H9 (cell line): ENCODE measurements at regions not wholly inside any gene's neighbourhood (a gene's known extent, or its start where the extent isn't known, plus 50 kb on each side); places are given as distances from the start of the nearest gene placed in this dataset.

Experiments used
- DNase-seq: peaks from one replicate; pipeline ENCODE4 v3.0.0-alpha.2; 2017
- H2AFZ ChIP-seq: one replicate; pipeline ENCODE4 v1.6.1; 2013; ENCODE audit warnings: mild to moderate bottlenecking, low read length, control low read depth, moderate library complexity
- H2AK5ac ChIP-seq: 2 replicates; pipeline ENCODE4 v1.6.1; 2013; ENCODE audit warnings: low read length, control low read depth, mixed read lengths; ENCODE audit not compliant: insufficient read length
- H2BK120ac ChIP-seq: one replicate; pipeline ENCODE4 v1.6.1; 2013; ENCODE audit warnings: low read depth, mild to moderate bottlenecking, low read length, control low read depth, inconsistent platforms; ENCODE audit not compliant: poor library complexity, severe bottlenecking
- H2BK12ac ChIP-seq: 2 replicates; pipeline ENCODE4 v1.6.1; 2013; ENCODE audit warnings: low read length, control low read depth, mixed read lengths, low read depth; ENCODE audit not compliant: insufficient read length
- H2BK15ac ChIP-seq: 2 replicates; pipeline ENCODE4 v1.6.1; 2013; ENCODE audit warnings: low read depth, low read length, control low read depth
- H2BK20ac ChIP-seq: one replicate; pipeline ENCODE4 v1.6.1; 2013; ENCODE audit warnings: low read depth, mild to moderate bottlenecking, low read length, control low read depth, inconsistent platforms; ENCODE audit not compliant: poor library complexity, severe bottlenecking
- H2BK5ac ChIP-seq: 2 replicates; pipeline ENCODE4 v1.6.1; 2013; ENCODE audit warnings: low read length, control low read depth, mixed read lengths; ENCODE audit not compliant: insufficient read length
- H3K14ac ChIP-seq: 2 replicates; pipeline ENCODE4 v1.6.1; 2013; ENCODE audit warnings: low read length, control low read depth; ENCODE audit not compliant: insufficient read depth
- H3K18ac ChIP-seq: 2 replicates; pipeline ENCODE4 v1.6.1; 2013; ENCODE audit warnings: low read depth, mild to moderate bottlenecking, mixed read lengths, low read length, control low read depth; ENCODE audit not compliant: insufficient read length
- H3K23ac ChIP-seq: 2 replicates; pipeline ENCODE4 v1.6.1; 2013; ENCODE audit warnings: low read length, control low read depth, mixed read lengths, low read depth; ENCODE audit not compliant: insufficient read length
- H3K23me2 ChIP-seq: 2 replicates; pipeline ENCODE4 v1.6.1; 2013; ENCODE audit warnings: low read depth, mild to moderate bottlenecking, mixed read lengths, low read length, control low read depth; ENCODE audit not compliant: insufficient read length, poor library complexity, severe bottlenecking
- H3K27ac ChIP-seq: 2 replicates; pipeline ENCODE4 v1.5.1; 2013; ENCODE audit warnings: low read length, control low read depth, mixed read lengths, low read depth; ENCODE audit not compliant: insufficient read length
- H3K27me3 ChIP-seq: 2 replicates; pipeline ENCODE4 v1.6.1; 2013; ENCODE audit warnings: low read length, control low read depth, inconsistent platforms; ENCODE audit not compliant: insufficient read depth
- H3K4ac ChIP-seq: 2 replicates; pipeline ENCODE4 v1.6.1; 2013; ENCODE audit warnings: low read depth, mild to moderate bottlenecking, control low read depth, inconsistent platforms, low read length, moderate library complexity
- H3K4me1 ChIP-seq: 2 replicates; pipeline ENCODE4 v1.6.1; 2013; ENCODE audit warnings: low read length, control low read depth, inconsistent platforms; ENCODE audit not compliant: insufficient read depth
- H3K4me2 ChIP-seq: 2 replicates; pipeline ENCODE4 v1.6.1; 2013; ENCODE audit warnings: low read length, control low read depth, mixed read lengths; ENCODE audit not compliant: insufficient read length, insufficient read depth
- H3K56ac ChIP-seq: 2 replicates; pipeline ENCODE4 v1.6.1; 2013; ENCODE audit warnings: low read depth, mild to moderate bottlenecking, mixed read lengths, low read length, control low read depth; ENCODE audit not compliant: insufficient read length
- H3K79me1 ChIP-seq: 2 replicates; pipeline ENCODE4 v1.6.1; 2013; ENCODE audit warnings: low read depth, mild to moderate bottlenecking, moderate library complexity, low read length, control low read depth, inconsistent platforms; ENCODE audit not compliant: insufficient read depth, poor library complexity, severe bottlenecking
- H3K79me2 ChIP-seq: 2 replicates; pipeline ENCODE4 v1.6.1; 2013; ENCODE audit warnings: low read length, control low read depth, inconsistent platforms; ENCODE audit not compliant: insufficient read depth
- H3K9ac ChIP-seq: 2 replicates; pipeline ENCODE4 v1.6.1; 2013; ENCODE audit warnings: low read length, control low read depth, mixed read lengths; ENCODE audit not compliant: insufficient read length; ENCODE audit errors: extremely low read depth
- H3K9me3 ChIP-seq: one replicate; pipeline ENCODE4 v1.6.1; 2013; ENCODE audit warnings: low read depth, low read length, inconsistent platforms; ENCODE audit not compliant: control insufficient read depth
- H3T11ph ChIP-seq: one replicate; pipeline ENCODE4 v1.6.1; 2013; ENCODE audit warnings: mild to moderate bottlenecking, low read length, control low read depth, inconsistent platforms
- H4K20me1 ChIP-seq: one replicate; pipeline ENCODE4 v1.6.1; 2013; ENCODE audit not compliant: control insufficient read depth, insufficient read length, insufficient read depth
- H4K5ac ChIP-seq: 2 replicates; pipeline ENCODE4 v1.6.1; 2013; ENCODE audit warnings: low read depth, mild to moderate bottlenecking, mixed read lengths, low read length, control low read depth; ENCODE audit not compliant: insufficient read length
- H4K8ac ChIP-seq: replicated peaks from 2 replicates; pipeline ENCODE4 v1.6.1; 2013; ENCODE audit warnings: low read length, control low read depth, mixed read lengths, low read depth; ENCODE audit not compliant: insufficient read length
- H4K91ac ChIP-seq: 2 replicates; pipeline ENCODE4 v1.6.1; 2013; ENCODE audit warnings: low read depth, mild to moderate bottlenecking, moderate library complexity, mixed read lengths, low read length, control low read depth; ENCODE audit not compliant: insufficient read length
- H3K27ac Mint-ChIP-seq, 3 experiments: 2 replicates in 2 of 3; 3 replicates in 1 of 3; pipeline ENCODE4 v1.8.0; 2020 to 2021; ENCODE audit warnings: mixed read lengths in 3 of 3, mild to moderate bottlenecking in 1 of 3, moderate library complexity in 1 of 3
- H3K27me3 Mint-ChIP-seq: 2 replicates; pipeline ENCODE4 v1.8.0; 2021; ENCODE audit warnings: low read depth, mild to moderate bottlenecking, moderate library complexity, mixed read lengths
- H3K36me3 Mint-ChIP-seq, 3 experiments: 2 replicates in 2 of 3; 3 replicates in 1 of 3; pipeline ENCODE4 v1.8.0; 2020 to 2021; ENCODE audit warnings: low read depth in 3 of 3, mixed read lengths in 3 of 3; ENCODE audit not compliant: insufficient read depth in 1 of 3
- H3K4me1 Mint-ChIP-seq, 2 experiments: 2 replicates each; pipeline ENCODE4 v1.8.0; 2020; ENCODE audit warnings: mixed read lengths in 2 of 2
- H3K4me3 Mint-ChIP-seq, 2 experiments: 2 replicates in 1 of 2; 3 replicates in 1 of 2; pipeline ENCODE4 v1.8.0; 2020 to 2021; ENCODE audit warnings: mild to moderate bottlenecking in 2 of 2, mixed read lengths in 2 of 2, moderate library complexity in 1 of 2
- H3K9me3 Mint-ChIP-seq, 2 experiments: 2 replicates in 1 of 2; 3 replicates in 1 of 2; pipeline ENCODE4 v1.8.0; 2020; ENCODE audit warnings: mild to moderate bottlenecking in 2 of 2, mixed read lengths in 2 of 2, moderate library complexity in 1 of 2
- WGBS: extraction: QIAGEN DNeasy Blood & Tissue Kit; methylation state at CpG from one replicate; pipeline ENCODE4 v1.1.7; 2013; ENCODE audit warnings: missing lambda C conversion rate, low lambda C conversion rate, mixed read lengths; ENCODE audit not compliant: insufficient read length; ENCODE audit errors: extremely low coverage; 5-methylcytosine and 5-hydroxymethylcytosine counted together
- TF ChIP-seq, protein P1 (sequence below): fragments of 200-600 bp; sonication (generic); conservative IDR thresholded peaks from 3 replicates; pipeline ENCODE4 v1.8.0; 2021; ENCODE audit warnings: antibody characterized with exemption, mild to moderate bottlenecking

DNA sequence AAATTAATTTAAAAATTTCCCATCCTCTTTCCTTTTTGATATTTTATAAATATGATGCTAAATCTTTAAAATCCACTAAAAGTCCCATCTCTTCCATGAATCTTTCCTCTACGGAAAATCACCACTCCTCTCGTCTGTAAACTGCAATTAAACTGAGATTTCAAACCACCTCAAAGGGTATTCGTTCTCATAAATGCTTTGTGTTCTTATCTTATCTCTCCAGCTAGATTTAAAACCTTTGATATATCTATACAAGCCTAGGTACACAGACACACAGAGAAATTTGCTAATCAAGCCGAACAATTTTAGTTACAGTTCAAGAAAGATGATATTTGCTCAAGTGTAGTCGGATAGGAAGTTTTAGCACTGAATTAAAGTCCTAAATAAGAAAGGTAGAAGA, 214.6 kb upstream of the PRDM1 start:
- DNase-seq: no peak
- WGBS: no CpG with 5 or more reads among the region's 5 CpGs
- H2AK5ac ChIP-seq: no peak overlapping the region
- Mint-ChIP-seq H3K27ac (no peak overlapping the region), H3K4me1 (peaks cover 17 to 27% of the 10 kb centered on the region in 2 experiments), H3K4me3 (no peak overlapping the region), H3K9me3 (no peaks in the 10 kb centered on the region), H3K27me3 (no peaks in the 10 kb centered on the region), H3K36me3 (peaks cover 0 to 2% (median 0%) of the 10 kb centered on the region in 3 experiments; a peak in 1 of 7 replicates)
- no peak overlapping the region for H3K56ac ChIP-seq
- no peaks in the 10 kb centered on the region for H3K79me1 ChIP-seq
- H3K23ac ChIP-seq: no peak overlapping the region
- no peaks in the 10 kb centered on the region for H3K23me2 ChIP-seq
- H2BK5ac ChIP-seq: no peak overlapping the region
- no peak overlapping the region for H4K5ac ChIP-seq
- no peak overlapping the region for H3K27ac ChIP-seq
- no peaks in the 10 kb centered on the region for H3K79me2 ChIP-seq
- no peak overlapping the region for H2BK15ac ChIP-seq
- H3K27me3 ChIP-seq: no peaks in the 10 kb centered on the region
- H4K20me1 ChIP-seq: no peaks in the 10 kb centered on the region
- H2AFZ ChIP-seq: no peak overlapping the region
- no peak overlapping the region for H2BK20ac ChIP-seq
- no peak overlapping the region for H3K14ac ChIP-seq
- no peak overlapping the region for H3K4me2 ChIP-seq
- no peak overlapping the region for H3K9ac ChIP-seq
- no peak overlapping the region for H4K8ac ChIP-seq
- no peaks in the 10 kb centered on the region for H3K9me3 ChIP-seq
- H3K4ac ChIP-seq: no peak overlapping the region
- TF ChIP-seq, protein P1, sequence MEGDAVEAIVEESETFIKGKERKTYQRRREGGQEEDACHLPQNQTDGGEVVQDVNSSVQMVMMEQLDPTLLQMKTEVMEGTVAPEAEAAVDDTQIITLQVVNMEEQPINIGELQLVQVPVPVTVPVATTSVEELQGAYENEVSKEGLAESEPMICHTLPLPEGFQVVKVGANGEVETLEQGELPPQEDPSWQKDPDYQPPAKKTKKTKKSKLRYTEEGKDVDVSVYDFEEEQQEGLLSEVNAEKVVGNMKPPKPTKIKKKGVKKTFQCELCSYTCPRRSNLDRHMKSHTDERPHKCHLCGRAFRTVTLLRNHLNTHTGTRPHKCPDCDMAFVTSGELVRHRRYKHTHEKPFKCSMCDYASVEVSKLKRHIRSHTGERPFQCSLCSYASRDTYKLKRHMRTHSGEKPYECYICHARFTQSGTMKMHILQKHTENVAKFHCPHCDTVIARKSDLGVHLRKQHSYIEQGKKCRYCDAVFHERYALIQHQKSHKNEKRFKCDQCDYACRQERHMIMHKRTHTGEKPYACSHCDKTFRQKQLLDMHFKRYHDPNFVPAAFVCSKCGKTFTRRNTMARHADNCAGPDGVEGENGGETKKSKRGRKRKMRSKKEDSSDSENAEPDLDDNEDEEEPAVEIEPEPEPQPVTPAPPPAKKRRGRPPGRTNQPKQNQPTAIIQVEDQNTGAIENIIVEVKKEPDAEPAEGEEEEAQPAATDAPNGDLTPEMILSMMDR: no peak
- H3K4me1 ChIP-seq: no peaks in the 10 kb centered on the region
- no peak overlapping the region for H3T11ph ChIP-seq
- H2BK12ac ChIP-seq: no peak overlapping the region
- no peak overlapping the region for H3K18ac ChIP-seq
- H2BK120ac ChIP-seq: no peak overlapping the region
- no peak overlapping the region for H4K91ac ChIP-seq
